ENCODE measurements at regions not wholly inside any gene's neighbourhood (a gene's known extent, or its start where the extent isn't known, plus 50 kb on each side); places are given as distances from the start of the nearest gene placed in this dataset.

DNA sequence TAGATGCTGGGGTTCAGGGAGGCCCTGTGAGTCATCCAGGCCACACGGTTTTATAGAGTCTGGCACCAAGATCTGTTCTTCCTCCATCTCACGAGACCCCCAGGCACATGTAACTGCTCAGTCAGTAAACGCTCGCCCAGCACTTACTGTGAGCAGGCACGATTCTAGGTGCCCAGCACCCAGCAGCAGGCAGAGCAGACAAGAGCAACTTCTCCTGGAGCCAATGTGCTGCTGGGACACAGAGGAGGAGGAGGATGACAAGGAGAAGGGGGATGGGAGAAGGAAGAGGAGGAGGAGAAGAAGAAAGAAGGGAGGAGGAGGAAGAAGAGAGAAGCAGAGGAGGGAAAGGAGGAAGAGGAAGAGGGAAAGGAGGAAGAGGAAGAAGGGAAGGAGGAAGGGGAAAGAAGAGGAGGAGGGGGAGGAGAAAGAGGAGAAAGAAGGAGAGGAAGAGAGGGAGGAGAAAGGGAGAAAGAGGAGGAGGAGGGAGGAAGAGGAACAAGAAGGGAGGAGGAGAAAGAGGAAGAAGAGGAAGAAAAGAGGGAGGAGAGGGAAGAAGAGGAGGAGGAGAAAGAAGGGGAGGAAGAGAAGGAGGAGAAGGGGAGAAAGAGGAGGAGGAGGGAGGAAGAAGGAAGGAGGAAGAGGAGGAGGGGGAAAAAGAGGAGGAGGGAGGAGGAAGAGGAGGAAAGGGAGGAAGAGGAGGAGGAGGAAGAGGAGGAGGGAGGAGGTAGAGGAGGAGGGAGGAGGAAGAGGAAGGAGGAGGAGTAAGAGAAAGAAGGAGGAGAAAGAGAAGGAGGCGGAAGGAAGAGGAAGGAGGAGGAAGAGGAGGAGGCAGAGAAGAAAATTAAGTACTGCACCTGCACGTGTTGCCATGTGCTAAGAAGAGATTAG lies 77.6 kb upstream of the RTL6 start:
- Histone ChIP-seq H3K4me1 (ENCODE audit: control insufficient read depth, insufficient read depth, low read length, poor library complexity, severe bottlenecking) (no peaks in the 10 kb centered on the region), H3K27ac (ENCODE audit: insufficient read depth, low read length, poor library complexity, severe bottlenecking) (no peak overlapping the region), H3K36me3 (ENCODE audit: control insufficient read depth, insufficient read depth, low read length) (no peaks in the 10 kb centered on the region), H3K27me3 (ENCODE audit: control insufficient read depth, insufficient read depth, low read length) (no peaks in the 10 kb centered on the region), H3K9me3 (ENCODE audit: control insufficient read depth in 2 of 2, low read length in 2 of 2) (no peaks in the 10 kb centered on the region), H3K4me3 (ENCODE audit: low read depth, low read length) (no peak overlapping the region)
- no peak overlapping the region for H3K4me3 Mint-ChIP-seq
- H3K4me1 Mint-ChIP-seq = no peaks in the 10 kb centered on the region
- ATAC-seq (ENCODE audit: low read depth in 2 of 2) = no peak
- DNase-seq = no peak
- H3K36me3 Mint-ChIP-seq = no peaks in the 10 kb centered on the region
- no peak overlapping the region for H3K27ac Mint-ChIP-seq
- H3K9me3 Mint-ChIP-seq = peaks cover 0 to 2% (median 0%) of the 10 kb centered on the region in 7 donors
- H3K27me3 Mint-ChIP-seq = peaks cover 4% of the 10 kb centered on the region

DNA sequence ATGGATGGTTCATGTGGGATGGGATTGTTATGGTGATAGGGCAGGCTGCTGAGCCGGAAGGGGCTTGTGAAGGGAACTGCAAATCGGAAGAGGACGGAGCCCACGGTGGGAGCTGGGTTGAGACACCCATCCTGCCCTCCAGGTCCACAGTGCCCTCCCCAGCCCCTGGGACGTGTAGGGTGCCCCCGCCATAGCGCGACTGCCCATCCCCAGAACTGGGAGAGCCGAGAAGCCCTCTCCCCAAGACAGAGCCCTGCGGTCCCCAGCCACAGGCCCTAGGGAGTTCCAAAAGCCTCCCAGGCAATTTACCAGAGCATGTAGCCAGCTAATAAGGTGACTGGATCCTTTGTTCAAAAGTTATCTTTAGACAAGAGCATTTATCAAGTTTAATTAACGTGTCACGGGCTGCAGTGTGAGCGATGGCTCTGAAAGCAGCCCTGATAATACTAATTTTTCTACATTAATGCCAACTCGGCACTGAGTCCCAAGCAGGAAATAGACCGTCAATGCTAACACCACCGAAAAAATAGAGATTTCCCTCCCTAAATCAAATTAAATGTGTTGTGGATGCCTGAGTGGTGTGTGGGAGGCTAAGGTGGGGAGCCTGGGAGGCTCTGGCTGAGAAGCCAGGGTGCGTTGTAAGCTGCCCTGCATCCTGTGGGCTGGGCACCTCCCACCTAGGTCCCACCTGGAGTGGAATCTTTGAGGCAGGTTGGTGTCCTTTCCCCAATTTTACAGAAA lies 76.8 kb upstream of the RTL6 start:
- H3K36me3 ChIP-seq (ENCODE audit: control insufficient read depth, insufficient read depth, low read length) = no peaks in the 10 kb centered on the region
- no peaks in the 10 kb centered on the region for H3K36me3 Mint-ChIP-seq
- H3K4me1 ChIP-seq (ENCODE audit: control insufficient read depth, insufficient read depth, low read length, poor library complexity, severe bottlenecking) = no peaks in the 10 kb centered on the region
- peaks cover 0 to 2% (median 0%) of the 10 kb centered on the region in 7 donors for H3K9me3 Mint-ChIP-seq
- H3K27me3 ChIP-seq (ENCODE audit: control insufficient read depth, insufficient read depth, low read length) = no peaks in the 10 kb centered on the region
- ATAC-seq (ENCODE audit: low read depth in 2 of 2) (no peak), DNase-seq (no peak)
- no peak overlapping the region for H3K4me3 ChIP-seq (ENCODE audit: low read depth, low read length)
- H3K4me1 Mint-ChIP-seq = no peaks in the 10 kb centered on the region
- peaks cover 4% of the 10 kb centered on the region for H3K27me3 Mint-ChIP-seq
- no peak overlapping the region for H3K4me3 Mint-ChIP-seq
- H3K27ac Mint-ChIP-seq = no peak overlapping the region
- H3K27ac ChIP-seq (ENCODE audit: insufficient read depth, low read length, poor library complexity, severe bottlenecking) = no peak overlapping the region
- H3K9me3 ChIP-seq (ENCODE audit: control insufficient read depth in 2 of 2, low read length in 2 of 2) = no peaks in the 10 kb centered on the region

DNA sequence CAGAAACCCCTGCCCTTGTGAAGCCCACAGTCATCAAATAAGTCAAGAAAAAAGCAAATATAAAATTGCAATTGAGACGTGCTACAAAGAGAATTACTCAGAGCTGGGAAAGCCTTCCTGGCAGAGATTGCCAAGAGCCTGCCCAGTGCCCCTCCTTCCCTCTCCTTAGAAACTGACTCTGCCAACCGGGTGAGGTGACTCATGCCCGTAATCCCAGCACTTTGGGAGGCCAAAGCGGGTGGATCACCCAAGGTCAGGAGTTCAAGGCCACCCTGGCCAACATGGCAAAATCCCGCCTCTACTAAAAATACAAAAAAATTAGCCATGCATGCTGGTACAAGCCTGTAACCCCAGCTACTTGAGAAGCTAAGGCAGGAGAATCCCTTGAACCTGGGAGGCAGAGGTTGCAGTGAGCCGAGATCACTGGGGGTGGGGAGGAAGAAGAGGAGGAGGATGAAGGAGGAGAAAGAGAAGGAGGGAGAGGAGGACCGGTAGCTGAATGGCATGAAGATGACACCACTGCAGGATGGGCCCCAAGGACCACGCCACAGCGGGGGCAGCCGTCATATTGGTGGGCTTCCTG lies 76.1 kb upstream of the RTL6 start:
- Mint-ChIP-seq H3K4me1 (no peaks in the 10 kb centered on the region), H3K27ac (no peak overlapping the region), H3K27me3 (peaks cover 4% of the 10 kb centered on the region), H3K36me3 (no peaks in the 10 kb centered on the region), H3K9me3 (peaks cover 0 to 2% (median 0%) of the 10 kb centered on the region in 7 donors), H3K4me3 (no peak overlapping the region)
- no peak for DNase-seq
- H3K4me1 ChIP-seq (ENCODE audit: control insufficient read depth, insufficient read depth, low read length, poor library complexity, severe bottlenecking) = no peaks in the 10 kb centered on the region
- no peak for ATAC-seq (ENCODE audit: low read depth in 2 of 2)
- no peaks in the 10 kb centered on the region for H3K36me3 ChIP-seq (ENCODE audit: control insufficient read depth, insufficient read depth, low read length)
- no peaks in the 10 kb centered on the region for H3K9me3 ChIP-seq (ENCODE audit: control insufficient read depth in 2 of 2, low read length in 2 of 2)
- H3K27ac ChIP-seq (ENCODE audit: insufficient read depth, low read length, poor library complexity, severe bottlenecking) = no peak overlapping the region
- H3K27me3 ChIP-seq (ENCODE audit: control insufficient read depth, insufficient read depth, low read length) = no peaks in the 10 kb centered on the region
- H3K4me3 ChIP-seq (ENCODE audit: low read depth, low read length) = no peak overlapping the region

DNA sequence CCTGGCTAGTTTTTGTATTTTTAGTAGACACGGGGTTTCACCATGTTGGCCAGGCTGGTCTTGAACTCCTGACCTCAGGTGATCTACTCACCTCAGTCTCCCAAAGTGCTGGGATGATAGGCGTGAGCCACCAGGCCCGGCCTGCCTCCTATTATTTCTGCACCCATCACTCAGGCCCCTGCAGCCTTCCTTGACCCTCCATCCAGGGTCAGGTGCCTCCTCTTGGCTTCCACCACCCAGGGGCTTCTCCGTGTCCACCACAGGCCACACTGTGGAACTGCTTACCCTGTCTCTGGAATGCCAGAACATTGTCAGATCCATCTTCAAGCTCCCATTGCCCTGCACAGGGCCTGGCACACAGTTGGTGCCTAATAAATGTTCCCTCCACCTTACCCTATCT lies 75.4 kb upstream of the RTL6 start:
- no peak for DNase-seq
- H3K27me3 Mint-ChIP-seq = no peaks in the 10 kb centered on the region
- Histone ChIP-seq H3K27ac (ENCODE audit: insufficient read depth, low read length, poor library complexity, severe bottlenecking) (no peak overlapping the region), H3K36me3 (ENCODE audit: control insufficient read depth, insufficient read depth, low read length) (no peaks in the 10 kb centered on the region), H3K4me1 (ENCODE audit: control insufficient read depth, insufficient read depth, low read length, poor library complexity, severe bottlenecking) (no peaks in the 10 kb centered on the region), H3K27me3 (ENCODE audit: control insufficient read depth, insufficient read depth, low read length) (no peaks in the 10 kb centered on the region), H3K4me3 (ENCODE audit: low read depth, low read length) (no peak overlapping the region), H3K9me3 (ENCODE audit: control insufficient read depth in 2 of 2, low read length in 2 of 2) (no peaks in the 10 kb centered on the region)
- no peak overlapping the region for H3K4me3 Mint-ChIP-seq
- no peak for ATAC-seq (ENCODE audit: low read depth in 2 of 2)
- H3K4me1 Mint-ChIP-seq = no peaks in the 10 kb centered on the region
- H3K36me3 Mint-ChIP-seq = no peaks in the 10 kb centered on the region
- H3K9me3 Mint-ChIP-seq = peaks cover 0 to 2% (median 0%) of the 10 kb centered on the region in 7 donors
- H3K27ac Mint-ChIP-seq = no peak overlapping the region

DNA sequence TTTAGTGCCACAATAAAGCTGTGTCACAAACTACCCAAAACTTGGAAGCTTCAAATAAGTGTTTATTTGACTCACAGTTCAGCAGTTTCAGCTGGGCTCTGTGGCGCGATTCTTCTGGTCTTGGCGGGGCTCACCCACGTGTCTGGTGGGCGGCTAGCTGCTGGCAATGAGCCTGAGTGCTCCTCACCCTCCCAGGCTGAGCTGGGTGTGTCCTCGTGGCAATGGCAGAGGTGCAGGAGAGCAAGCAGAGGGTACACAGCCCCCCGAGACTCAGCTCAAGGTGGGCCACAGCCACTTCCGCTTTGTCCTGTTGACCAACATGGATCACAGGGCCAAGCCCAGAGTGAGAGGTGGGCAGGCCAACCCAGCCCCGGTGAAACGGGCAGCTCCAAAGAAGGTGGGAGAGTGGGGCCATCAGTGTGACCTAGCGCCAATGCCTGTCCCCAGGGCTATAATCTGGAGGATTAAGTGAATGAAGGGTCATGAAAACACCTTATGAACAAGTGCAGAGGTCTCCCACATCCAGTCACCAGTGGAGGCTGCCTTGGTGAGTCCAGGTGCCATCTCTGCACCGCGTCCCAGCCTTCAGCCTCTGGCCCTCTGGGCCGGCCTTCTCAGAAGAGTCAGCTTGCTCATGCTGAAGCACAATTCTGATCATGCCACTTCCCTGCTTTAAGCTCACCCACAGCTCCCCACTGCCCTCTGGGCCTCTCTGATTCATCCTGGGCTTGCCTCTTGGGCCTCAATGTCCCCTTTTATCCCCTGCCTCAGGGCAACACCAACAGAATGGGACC lies 74.6 kb upstream of the RTL6 start:
- peaks cover 0 to 2% (median 0%) of the 10 kb centered on the region in 7 donors for H3K9me3 Mint-ChIP-seq
- Histone ChIP-seq H3K4me1 (ENCODE audit: control insufficient read depth, insufficient read depth, low read length, poor library complexity, severe bottlenecking) (no peaks in the 10 kb centered on the region), H3K27me3 (ENCODE audit: control insufficient read depth, insufficient read depth, low read length) (no peaks in the 10 kb centered on the region), H3K27ac (ENCODE audit: insufficient read depth, low read length, poor library complexity, severe bottlenecking) (no peak overlapping the region), H3K9me3 (ENCODE audit: control insufficient read depth in 2 of 2, low read length in 2 of 2) (no peaks in the 10 kb centered on the region), H3K36me3 (ENCODE audit: control insufficient read depth, insufficient read depth, low read length) (no peaks in the 10 kb centered on the region), H3K4me3 (ENCODE audit: low read depth, low read length) (no peak overlapping the region)
- H3K4me3 Mint-ChIP-seq = no peak overlapping the region
- H3K4me1 Mint-ChIP-seq = no peaks in the 10 kb centered on the region
- H3K27ac Mint-ChIP-seq = peak overlapping the region in 1 of 3 donors; percentile 47
- DNase-seq (no peak), ATAC-seq (ENCODE audit: low read depth in 2 of 2) (no peak)
- H3K36me3 Mint-ChIP-seq = no peaks in the 10 kb centered on the region
- no peaks in the 10 kb centered on the region for H3K27me3 Mint-ChIP-seq

DNA sequence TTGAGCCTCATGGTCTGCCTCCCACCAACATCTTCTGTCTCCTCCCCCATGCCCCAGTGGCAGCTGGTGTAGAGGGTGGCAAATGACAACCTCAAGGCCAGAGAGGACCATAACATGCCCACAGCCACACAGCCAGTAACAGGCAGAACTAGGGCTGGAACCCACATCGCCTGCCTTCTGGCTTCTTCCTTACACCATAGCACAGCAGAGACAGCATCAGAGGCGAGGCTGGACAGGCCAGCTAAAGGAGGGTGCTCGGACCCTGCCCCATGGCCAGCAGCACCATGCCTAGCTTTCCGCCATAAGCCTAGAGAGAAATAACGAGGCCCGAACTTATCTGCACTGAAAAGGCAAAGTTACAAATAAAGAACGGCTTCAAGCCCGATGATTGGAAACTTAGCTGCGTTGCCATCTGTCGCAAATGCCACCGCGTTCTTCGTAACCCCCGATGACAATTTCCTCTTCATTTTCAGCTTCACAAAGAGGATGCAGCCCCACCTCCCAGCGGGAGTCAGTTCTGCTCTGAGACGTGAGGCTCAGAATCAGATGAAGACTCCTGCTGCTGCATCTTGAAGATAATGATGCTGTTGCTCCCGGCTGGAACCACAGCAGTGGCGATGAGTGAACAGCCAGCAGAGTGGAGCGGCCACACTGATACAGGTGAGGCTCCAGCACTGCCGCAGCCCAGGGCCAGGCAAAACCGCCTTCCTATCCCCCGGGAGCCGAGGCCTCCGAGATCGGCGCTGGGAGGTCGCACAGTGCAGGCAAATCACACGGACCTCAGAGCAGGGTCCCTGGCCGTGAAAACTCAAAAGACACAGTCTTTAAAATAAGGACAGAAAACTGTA lies 73.8 kb upstream of the RTL6 start:
- H3K27ac Mint-ChIP-seq = no peak overlapping the region
- H3K27me3 Mint-ChIP-seq = no peaks in the 10 kb centered on the region
- Histone ChIP-seq H3K27me3 (ENCODE audit: control insufficient read depth, insufficient read depth, low read length) (no peaks in the 10 kb centered on the region), H3K36me3 (ENCODE audit: control insufficient read depth, insufficient read depth, low read length) (no peaks in the 10 kb centered on the region), H3K4me3 (ENCODE audit: low read depth, low read length) (no peak overlapping the region), H3K27ac (ENCODE audit: insufficient read depth, low read length, poor library complexity, severe bottlenecking) (no peak overlapping the region), H3K4me1 (ENCODE audit: control insufficient read depth, insufficient read depth, low read length, poor library complexity, severe bottlenecking) (no peaks in the 10 kb centered on the region), H3K9me3 (ENCODE audit: control insufficient read depth in 2 of 2, low read length in 2 of 2) (no peaks in the 10 kb centered on the region)
- no peak for DNase-seq
- H3K4me1 Mint-ChIP-seq = no peaks in the 10 kb centered on the region
- no peaks in the 10 kb centered on the region for H3K9me3 Mint-ChIP-seq
- no peaks in the 10 kb centered on the region for H3K36me3 Mint-ChIP-seq
- H3K4me3 Mint-ChIP-seq = peak overlapping the region in 1 of 4 donors; percentile 1
- ATAC-seq (ENCODE audit: low read depth in 2 of 2) = no peak

Measured in CD4-positive, CD25-positive, alpha-beta regulatory T cell (primary cell).